ENCODE measurements at regions not wholly inside any gene's neighbourhood (a gene's known extent, or its start where the extent isn't known, plus 50 kb on each side); places are given as distances from the start of the nearest gene placed in this dataset.

DNA sequence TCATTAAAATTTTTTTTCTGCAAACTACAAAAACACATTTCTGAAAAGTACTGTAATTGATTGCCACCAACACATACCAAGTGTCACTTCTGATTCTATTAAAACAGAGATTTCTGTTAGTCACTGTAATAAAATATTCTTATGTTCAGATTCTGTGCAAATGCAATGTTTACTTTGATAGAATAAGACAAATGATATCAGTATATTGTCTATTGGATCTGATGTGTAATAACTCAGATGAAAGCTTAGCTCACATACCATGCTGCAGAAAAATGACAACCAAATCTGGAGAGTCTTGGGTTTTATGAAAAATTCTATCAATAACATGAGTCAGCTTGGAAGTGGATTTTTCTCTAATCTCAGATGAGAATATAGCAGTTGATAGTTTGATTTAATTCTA is 963.8 kb upstream of the B3GALT2 start:
- TF ChIP-seq, protein P1, sequence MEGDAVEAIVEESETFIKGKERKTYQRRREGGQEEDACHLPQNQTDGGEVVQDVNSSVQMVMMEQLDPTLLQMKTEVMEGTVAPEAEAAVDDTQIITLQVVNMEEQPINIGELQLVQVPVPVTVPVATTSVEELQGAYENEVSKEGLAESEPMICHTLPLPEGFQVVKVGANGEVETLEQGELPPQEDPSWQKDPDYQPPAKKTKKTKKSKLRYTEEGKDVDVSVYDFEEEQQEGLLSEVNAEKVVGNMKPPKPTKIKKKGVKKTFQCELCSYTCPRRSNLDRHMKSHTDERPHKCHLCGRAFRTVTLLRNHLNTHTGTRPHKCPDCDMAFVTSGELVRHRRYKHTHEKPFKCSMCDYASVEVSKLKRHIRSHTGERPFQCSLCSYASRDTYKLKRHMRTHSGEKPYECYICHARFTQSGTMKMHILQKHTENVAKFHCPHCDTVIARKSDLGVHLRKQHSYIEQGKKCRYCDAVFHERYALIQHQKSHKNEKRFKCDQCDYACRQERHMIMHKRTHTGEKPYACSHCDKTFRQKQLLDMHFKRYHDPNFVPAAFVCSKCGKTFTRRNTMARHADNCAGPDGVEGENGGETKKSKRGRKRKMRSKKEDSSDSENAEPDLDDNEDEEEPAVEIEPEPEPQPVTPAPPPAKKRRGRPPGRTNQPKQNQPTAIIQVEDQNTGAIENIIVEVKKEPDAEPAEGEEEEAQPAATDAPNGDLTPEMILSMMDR (conservative IDR thresholded peaks at IDR 0.05; ENCODE audit: low read length), result no peak
- TF ChIP-seq EZH2phosphoT487 (IDR thresholded peaks at IDR 0.05; ENCODE audit: borderline replicate concordance, low read depth, low read length), result no peak
